ENCODE measurements at regions not wholly inside any gene's neighbourhood (a gene's known extent, or its start where the extent isn't known, plus 50 kb on each side); places are given as distances from the start of the nearest gene placed in this dataset.
"Not testable (repeated sequence)": the region's sequence is repeated elsewhere in the genome, so short reads cannot be mapped to it uniquely, and the experiment has no call there.

GRCh38 chr7:45402480-45403218 is 171.5 kb upstream of the ADCY1 start:
- no peak for DNase-seq (ENCODE audit: low read depth in 2 of 2, low spot score in 1 of 2)

GRCh38 chr7:45404622-45405021 is 169.5 kb upstream of the ADCY1 start:
- DNase-seq (ENCODE audit: low read depth in 2 of 2, low spot score in 1 of 2): no peak

- DNase-seq (ENCODE audit: low read depth in 2 of 2, low spot score in 1 of 2): no peak
Measured at GRCh38 chr7:45407730-45408408, 166.3 kb upstream of the ADCY1 start.

- no peak for DNase-seq (ENCODE audit: low read depth in 2 of 2, low spot score in 1 of 2)
Measured at GRCh38 chr7:45408409-45408737, 165.8 kb upstream of the ADCY1 start.

- DNase-seq (ENCODE audit: low read depth in 2 of 2, low spot score in 1 of 2): no peak
Measured at GRCh38 chr7:45410893-45411292, 163.3 kb upstream of the ADCY1 start.

- DNase-seq (ENCODE audit: low read depth in 2 of 2, low spot score in 1 of 2): no peak
Measured at GRCh38 chr7:45413419-45413818, 160.7 kb upstream of the ADCY1 start.

- no peak for DNase-seq (ENCODE audit: low read depth in 2 of 2, low spot score in 1 of 2)
Measured at GRCh38 chr7:45414226-45414625, 159.9 kb upstream of the ADCY1 start.

GRCh38 chr7:45415265-45415664 is 158.9 kb upstream of the ADCY1 start:
- DNase-seq (ENCODE audit: low read depth in 2 of 2, low spot score in 1 of 2): no peak

GRCh38 chr7:45416846-45417245 is 157.3 kb upstream of the ADCY1 start:
- no peak for DNase-seq (ENCODE audit: low read depth in 2 of 2, low spot score in 1 of 2)

- no peak for DNase-seq (ENCODE audit: low read depth in 2 of 2, low spot score in 1 of 2)
Measured at GRCh38 chr7:45417268-45417667, 156.9 kb upstream of the ADCY1 start.

GRCh38 chr7:45417735-45418134 is 156.4 kb upstream of the ADCY1 start:
- no peak for DNase-seq (ENCODE audit: low read depth in 2 of 2, low spot score in 1 of 2)

- DNase-seq (ENCODE audit: low read depth in 2 of 2, low spot score in 1 of 2): no peak
Measured at GRCh38 chr7:45420843-45421495, 153.2 kb upstream of the ADCY1 start.

- no peak for DNase-seq (ENCODE audit: low read depth in 2 of 2, low spot score in 1 of 2)
Measured at GRCh38 chr7:45421806-45422205, 152.4 kb upstream of the ADCY1 start.

GRCh38 chr7:45430397-45430796 is 143.8 kb upstream of the ADCY1 start:
- DNase-seq (ENCODE audit: low read depth in 2 of 2, low spot score in 1 of 2): no peak

GRCh38 chr7:45434167-45434784 is 139.9 kb upstream of the ADCY1 start:
- no peak for DNase-seq (ENCODE audit: low read depth in 2 of 2, low spot score in 1 of 2)

GRCh38 chr7:45435131-45435530 is 139.0 kb upstream of the ADCY1 start:
- DNase-seq (ENCODE audit: low read depth in 2 of 2, low spot score in 1 of 2): no peak

GRCh38 chr7:45435846-45436245 is 138.3 kb upstream of the ADCY1 start:
- DNase-seq (ENCODE audit: low read depth in 2 of 2, low spot score in 1 of 2): no peak

GRCh38 chr7:45440776-45441175 is 133.4 kb upstream of the ADCY1 start:
- DNase-seq (ENCODE audit: low read depth in 2 of 2, low spot score in 1 of 2): not testable (repeated sequence)

- DNase-seq (ENCODE audit: low read depth in 2 of 2, low spot score in 1 of 2): no peak
Measured at GRCh38 chr7:45443263-45443662, 130.9 kb upstream of the ADCY1 start.

- no peak for DNase-seq (ENCODE audit: low read depth in 2 of 2, low spot score in 1 of 2)
Measured at GRCh38 chr7:45446195-45446944, 127.8 kb upstream of the ADCY1 start.

- DNase-seq (ENCODE audit: low read depth in 2 of 2, low spot score in 1 of 2): no peak
Measured at GRCh38 chr7:45447296-45447695, 126.9 kb upstream of the ADCY1 start.

Measured in stimulated activated CD8-positive, alpha-beta memory T cell treated with anti-CD3 and anti-CD28 coated beads, Interleukin-4, amount 100 ng/mL, for 4 hours (primary cell).